IMR-90 (cell line): ENCODE measurements at regions not wholly inside any gene's neighbourhood (a gene's known extent, or its start where the extent isn't known, plus 50 kb on each side); places are given as distances from the start of the nearest gene placed in this dataset.
A peak's percentile ranks its signal among the peaks of the same experiment; 100 is the strongest.

ENCODE experiments used
- BHLHE40 ChIP-seq: fragments of 150-350 bp; IDR thresholded peaks from 2 replicates; pipeline ENCODE4 v1.6.1; 2016; ENCODE audit warnings: mild to moderate bottlenecking, low read depth, low read length
- CTCF ChIP-seq: conservative IDR thresholded peaks from 2 replicates; pipeline ENCODE4 v1.5.1; 2012; ENCODE audit warnings: mild to moderate bottlenecking, low read depth, low read length, improper control_type of control experiment
- MAFK ChIP-seq: IDR thresholded peaks from 2 replicates; pipeline ENCODE4 v1.6.1; 2012; ENCODE audit warnings: low read depth, low read length, improper control_type of control experiment
- MXI1 ChIP-seq: IDR thresholded peaks from 2 replicates; pipeline ENCODE4 v1.6.1; 2012; ENCODE audit warnings: low read depth, mild to moderate bottlenecking, low read length, moderate library complexity, borderline replicate concordance
- NFE2L2 ChIP-seq: fragments of 150-350 bp; IDR thresholded peaks from 2 replicates; pipeline ENCODE4 v1.6.1; 2016; ENCODE audit warnings: low read depth, mild to moderate bottlenecking, low read length
- POLR2A ChIP-seq: IDR thresholded peaks from 2 replicates; pipeline ENCODE4 v1.6.1; 2012; ENCODE audit warnings: mild to moderate bottlenecking, low read depth, low read length
- RAD21 ChIP-seq: IDR thresholded peaks from 2 replicates; pipeline ENCODE4 v1.6.1; 2012; ENCODE audit warnings: low read length, improper control_type of control experiment
- RFX5 ChIP-seq: IDR thresholded peaks from 2 replicates; pipeline ENCODE4 v1.8.0; 2012; ENCODE audit warnings: low read depth, mild to moderate bottlenecking, low read length, moderate library complexity
- SMC3 ChIP-seq: fragments of 150-350 bp; IDR thresholded peaks from 2 replicates; pipeline ENCODE4 v1.6.1; 2016; ENCODE audit warnings: low read depth, mild to moderate bottlenecking, antibody characterized with exemption, low read length, moderate library complexity
- USF2 ChIP-seq: fragments of 150-350 bp; IDR thresholded peaks from 2 replicates; pipeline ENCODE4 v1.6.1; 2017; ENCODE audit warnings: mild to moderate bottlenecking, antibody characterized with exemption, low read length, low read depth

- TF ChIP-seq CTCF: no peak
- TF ChIP-seq RAD21: 0 out of 2 replicates have a peak, but pooled peaks have one; percentile 6
- TF ChIP-seq POLR2A: 0 out of 2 replicates have a peak, but pooled peaks have one; percentile 15
- no peak for TF ChIP-seq SMC3
- TF ChIP-seq RFX5: no peak
- no peak for TF ChIP-seq MXI1
- TF ChIP-seq NFE2L2: no peak
- no peak for TF ChIP-seq BHLHE40
- TF ChIP-seq USF2: no peak
- TF ChIP-seq MAFK: no peak
Measured at GRCh38 chr16:86303787-86304678, 206.3 kb upstream of the FOXF1 start.
